ENCODE measurements at regions not wholly inside any gene's neighbourhood (a gene's known extent, or its start where the extent isn't known, plus 50 kb on each side); places are given as distances from the start of the nearest gene placed in this dataset.

DNA sequence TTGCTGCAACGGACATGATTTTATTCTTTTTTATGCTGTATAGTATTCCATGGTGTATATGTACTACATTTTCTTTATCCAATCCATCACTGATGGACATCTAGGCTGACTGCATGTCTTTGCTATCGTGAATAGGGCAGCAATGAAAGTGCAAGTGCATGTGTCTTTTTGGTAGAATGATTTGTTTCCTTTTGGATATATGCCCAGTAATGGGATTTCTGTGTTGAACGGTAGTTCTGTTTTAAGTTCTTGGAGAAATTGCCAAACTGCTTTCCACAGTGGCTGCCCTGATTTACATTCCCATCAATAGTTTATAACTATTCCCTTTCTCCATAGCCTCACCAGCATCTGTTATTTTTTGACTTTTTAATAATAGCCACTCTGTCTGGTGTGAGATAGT, 99.7 kb upstream of the CRIM1 start:
- Histone ChIP-seq H4K20me1 (ENCODE audit: control insufficient read depth, insufficient read depth, low read depth, low read length) (no peaks in the 10 kb centered on the region), H3K9me3 (ENCODE audit: control insufficient read depth, insufficient read depth, low read length) (no peaks in the 10 kb centered on the region), H3K9me2 (replicated peaks; ENCODE audit: control insufficient read depth, low read length) (no peaks in the 10 kb centered on the region), H3K4me2 (ENCODE audit: low read length) (no peak overlapping the region), H3K4me1 (ENCODE audit: control insufficient read depth, low read length) (no peaks in the 10 kb centered on the region), H3K79me2 (ENCODE audit: control insufficient read depth, low read length) (no peaks in the 10 kb centered on the region), H3K27ac (ENCODE audit: low read depth, low read length) (no peak overlapping the region), H3K36me3 (ENCODE audit: control insufficient read depth, low read length) (no peaks in the 10 kb centered on the region), H3K27me3 (ENCODE audit: control insufficient read depth, low read length) (no peaks in the 10 kb centered on the region), H3K4me3 (ENCODE audit: low read length) (no peak overlapping the region), H3F3A (ENCODE audit: control insufficient read depth, insufficient read depth) (no peaks in the 10 kb centered on the region)
- TF ChIP-seq EZH2phosphoT487 (IDR thresholded peaks at IDR 0.05; ENCODE audit: borderline replicate concordance, low read length) (no peak), CTCF (IDR thresholded peaks at IDR 0.05; ENCODE audit: low read depth, low read length, poor library complexity, severe bottlenecking) (no peak)

DNA sequence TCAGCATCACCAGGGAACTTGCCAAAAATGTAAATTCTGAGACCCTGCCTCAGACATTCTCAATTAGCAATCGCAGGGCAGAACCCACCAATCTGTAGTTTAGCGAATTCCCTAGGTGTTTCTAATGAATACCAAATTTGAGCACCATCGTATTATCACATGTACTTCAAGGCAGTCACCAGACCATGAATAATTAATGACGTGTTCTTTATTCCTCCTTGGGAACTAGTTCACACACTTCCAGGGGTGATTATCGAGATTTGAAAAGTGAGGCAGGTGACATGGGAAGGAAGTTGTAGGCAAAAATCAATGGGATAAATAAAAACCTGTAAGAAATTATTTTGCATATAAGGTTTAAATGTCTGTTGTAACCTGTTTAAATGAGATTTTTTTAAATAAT, 102.5 kb upstream of the CRIM1 start:
- TF ChIP-seq CTCF (IDR thresholded peaks at IDR 0.05; ENCODE audit: low read depth, low read length, poor library complexity, severe bottlenecking): no peak
- no peak for TF ChIP-seq EZH2phosphoT487 (IDR thresholded peaks at IDR 0.05; ENCODE audit: borderline replicate concordance, low read length)
- no peaks in the 10 kb centered on the region for H4K20me1 ChIP-seq (ENCODE audit: control insufficient read depth, insufficient read depth, low read depth, low read length)
- H3K36me3 ChIP-seq (ENCODE audit: control insufficient read depth, low read length): no peaks in the 10 kb centered on the region
- H3F3A ChIP-seq (ENCODE audit: control insufficient read depth, insufficient read depth): no peaks in the 10 kb centered on the region
- no peak overlapping the region for H3K4me2 ChIP-seq (ENCODE audit: low read length)
- H3K4me3 ChIP-seq (ENCODE audit: low read length): no peak overlapping the region
- H3K4me1 ChIP-seq (ENCODE audit: control insufficient read depth, low read length): no peaks in the 10 kb centered on the region
- no peaks in the 10 kb centered on the region for H3K9me3 ChIP-seq (ENCODE audit: control insufficient read depth, insufficient read depth, low read length)
- H3K27ac ChIP-seq (ENCODE audit: low read depth, low read length): no peak overlapping the region
- H3K9me2 ChIP-seq (replicated peaks; ENCODE audit: control insufficient read depth, low read length): no peaks in the 10 kb centered on the region
- H3K79me2 ChIP-seq (ENCODE audit: control insufficient read depth, low read length): no peaks in the 10 kb centered on the region
- no peaks in the 10 kb centered on the region for H3K27me3 ChIP-seq (ENCODE audit: control insufficient read depth, low read length)

DNA sequence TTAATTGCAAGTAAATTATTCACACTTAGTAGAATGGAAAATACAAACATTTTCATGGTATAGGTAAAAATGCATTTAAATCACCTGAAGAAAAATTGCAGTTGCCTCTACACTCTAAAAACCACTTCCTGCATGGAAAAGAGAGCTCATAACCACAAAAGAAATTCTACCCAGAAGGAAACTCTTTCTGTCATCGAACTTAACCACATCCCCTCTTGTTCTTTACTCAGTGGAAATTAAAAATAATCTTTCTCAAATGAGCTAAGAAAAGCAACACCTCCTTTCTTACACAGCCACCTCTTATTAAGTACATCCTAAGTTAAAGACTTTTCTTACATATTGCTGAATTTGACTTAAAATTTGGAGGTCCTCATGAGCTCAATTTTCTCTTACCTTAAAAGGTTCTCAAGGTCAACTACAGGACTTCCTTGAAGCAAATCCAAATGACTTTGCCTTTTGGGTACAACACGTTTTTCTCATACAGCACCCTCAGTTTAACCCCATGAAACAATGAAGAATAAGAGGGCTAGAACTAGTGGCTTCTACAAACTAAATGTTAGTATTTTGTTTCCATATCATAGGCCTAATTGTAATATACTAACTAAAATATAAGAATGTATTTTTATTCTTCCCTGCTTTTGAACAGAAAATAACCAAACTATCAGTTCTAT, 109.1 kb upstream of the CRIM1 start:
- Histone ChIP-seq H3K27me3 (ENCODE audit: control insufficient read depth, low read length) (no peaks in the 10 kb centered on the region), H3K27ac (ENCODE audit: low read depth, low read length) (no peak overlapping the region)

More for the DNA sequence above, 109.1 kb upstream of the CRIM1 start:
- Histone ChIP-seq H3K9me3 (ENCODE audit: control insufficient read depth, insufficient read depth, low read length) (no peaks in the 10 kb centered on the region), H3K79me2 (ENCODE audit: control insufficient read depth, low read length) (no peaks in the 10 kb centered on the region), H3K36me3 (ENCODE audit: control insufficient read depth, low read length) (no peaks in the 10 kb centered on the region), H3K9me2 (replicated peaks; ENCODE audit: control insufficient read depth, low read length) (no peaks in the 10 kb centered on the region), H4K20me1 (ENCODE audit: control insufficient read depth, insufficient read depth, low read depth, low read length) (no peaks in the 10 kb centered on the region), H3F3A (ENCODE audit: control insufficient read depth, insufficient read depth) (no peaks in the 10 kb centered on the region), H3K4me3 (ENCODE audit: low read length) (no peak overlapping the region), H3K4me2 (ENCODE audit: low read length) (peak overlapping the region; percentile 46), H3K4me1 (ENCODE audit: control insufficient read depth, low read length) (peaks cover 18% of the 10 kb centered on the region)
- no peak for TF ChIP-seq CTCF (IDR thresholded peaks at IDR 0.05; ENCODE audit: low read depth, low read length, poor library complexity, severe bottlenecking)
- TF ChIP-seq EZH2phosphoT487 (IDR thresholded peaks at IDR 0.05; ENCODE audit: borderline replicate concordance, low read length): no peak
